K562 (cell line): ENCODE measurements at regions not wholly inside any gene's neighbourhood (a gene's known extent, or its start where the extent isn't known, plus 50 kb on each side); places are given as distances from the start of the nearest gene placed in this dataset.

Experiments used
- ATAC-seq: fragments of 200-7000 bp; cut with Tn5 transposase; 3 replicates; pipeline ENCODE4 v1.9.1; 2020; ENCODE audit warnings: moderate library complexity
- BruUV-seq: library from RNA; stranded (reverse); fragments of 400-500 nt; replicated peaks from 2 replicates; lab custom pipeline; 2021; lab: Mats Ljungman, UMichigan
- CTCF ChIA-PET: fragments of 300-600 bp; formaldehyde crosslinking; extraction: SDS; loops from one replicate; lab custom pipeline; 2021; ENCODE audit warnings: low intra/inter-chr PET ratio; lab: Yijun Ruan, JAX
- POLR2A ChIA-PET: fragments of 300-600, 350-650 bp; sonication (Branson Sonifier 250); formaldehyde crosslinking; extraction: SDS; loops from one replicate; lab custom pipeline; 2021; ENCODE audit warnings: antibody characterized with exemption, inconsistent platforms; lab: Yijun Ruan, JAX
- DNase-seq, 4 experiments: peaks; one replicate each; pipeline versions ENCODE4 v3.0.0 to v3.0.0-alpha.2; 2011 to 2018; ENCODE audit warnings: low spot score in 3 of 4, mixed read lengths in 3 of 4; ENCODE audit errors: extremely low read depth in 1 of 4
- FAIRE-seq: peaks from 2 replicates; lab custom pipeline; 2011; peaks lifted over from hg19 to GRCh38; lab: Jason Lieb, UNC
- H2AFZ ChIP-seq: 2 replicates; pipeline ENCODE4 v1.6.0; 2011; ENCODE audit warnings: low read depth, low read length, control low read depth, inconsistent platforms
- H3K27ac ChIP-seq: fragments of 200-600 bp; 3 replicates; pipeline ENCODE4 v1.8.0; 2011; ENCODE audit warnings: low read depth, mild to moderate bottlenecking, control low read depth, inconsistent platforms, low read length, moderate library complexity, mixed read lengths; ENCODE audit errors: extremely low read depth
- H3K27me3 ChIP-seq, 2 experiments: fragments of 300-600 bp in 1 of 2; 2 replicates in 1 of 2; 3 replicates in 1 of 2; pipeline versions ENCODE4 v1.6.0 to v1.8.0; 2011; ENCODE audit warnings: inconsistent platforms in 2 of 2, low read length in 2 of 2, mild to moderate bottlenecking in 1 of 2, mixed read lengths in 1 of 2, moderate library complexity in 1 of 2; ENCODE audit not compliant: control insufficient read depth in 2 of 2, insufficient read depth in 2 of 2
- H3K36me3 ChIP-seq: fragments of 300-600 bp; 3 replicates; pipeline ENCODE4 v1.8.0; 2011; ENCODE audit warnings: mild to moderate bottlenecking, low read length, inconsistent platforms; ENCODE audit not compliant: control insufficient read depth, insufficient read depth
- H3K4me1 ChIP-seq, 2 experiments: fragments of 200-600 bp in 1 of 2; replicated peaks in 1 of 2; 2 replicates in 1 of 2; 3 replicates in 1 of 2; pipeline versions ENCODE4 v1.5.1 to v1.8.0; 2011; ENCODE audit warnings: inconsistent platforms in 2 of 2, low read length in 2 of 2, mild to moderate bottlenecking in 1 of 2, mixed read lengths in 1 of 2, moderate library complexity in 1 of 2; ENCODE audit not compliant: control insufficient read depth in 2 of 2, insufficient read depth in 2 of 2
- H3K4me2 ChIP-seq: 2 replicates; pipeline ENCODE4 v1.6.1; 2011; ENCODE audit warnings: low read length, control low read depth, inconsistent platforms, mixed read lengths; ENCODE audit not compliant: insufficient read depth
- H3K4me3 ChIP-seq: fragments of 200-600 bp; sonication (generic), shearing (Covaris generic); 2 replicates; pipeline ENCODE4 v1.5.1; 2016; ENCODE audit warnings: control low read depth, inconsistent platforms
- H3K79me2 ChIP-seq: fragments of 200-600 bp; 3 replicates; pipeline ENCODE4 v1.8.0; 2011; ENCODE audit warnings: low read length, inconsistent platforms; ENCODE audit not compliant: control insufficient read depth, insufficient read depth
- H3K9ac ChIP-seq, 2 experiments: 2 replicates each; pipeline versions ENCODE4 v1.6.0 to v1.6.1; 2011; ENCODE audit warnings: low read depth in 2 of 2, low read length in 2 of 2, control low read depth in 1 of 2, inconsistent platforms in 1 of 2, mild to moderate bottlenecking in 1 of 2, mixed read lengths in 1 of 2; ENCODE audit not compliant: insufficient read depth in 1 of 2
- H3K9me1 ChIP-seq: one replicate; pipeline ENCODE4 v1.6.0; 2011; ENCODE audit warnings: inconsistent platforms, mild to moderate bottlenecking, low read length, moderate library complexity; ENCODE audit not compliant: control insufficient read depth, insufficient read depth
- H3K9me3 ChIP-seq: replicated peaks from 2 replicates; pipeline ENCODE4 v1.5.1; 2011; ENCODE audit warnings: low read depth, low read length, inconsistent platforms; ENCODE audit not compliant: control insufficient read depth, insufficient read depth
- H4K20me1 ChIP-seq: replicated peaks from 2 replicates; pipeline ENCODE4 v1.6.1; 2011; ENCODE audit warnings: low read length, inconsistent platforms, mixed read lengths; ENCODE audit not compliant: control insufficient read depth, insufficient read depth
- ARID3B ChIP-seq: fragments of 250-450 bp; sonication (Bioruptor Pico); IDR thresholded peaks from 2 replicates; pipeline ENCODE4 v1.4.0; 2020; ENCODE audit warnings: borderline replicate concordance
- CREB1 ChIP-seq, 2 experiments: sonication (generic) in 1 of 2; formaldehyde crosslinking in 1 of 2; IDR thresholded peaks; 2 replicates each; pipeline versions ENCODE4 v1.6.1 to v1.8.0; 2012 to 2022; ENCODE audit warnings: inconsistent platforms in 1 of 2, mild to moderate bottlenecking in 1 of 2, missing genetic modification reagents in 1 of 2, moderate library complexity in 1 of 2
- CREB5 ChIP-seq: fragments of 250-450 bp; sonication (Bioruptor Pico); IDR thresholded peaks from 2 replicates; pipeline ENCODE4 v1.5.0; 2020; ENCODE audit warnings: mild to moderate bottlenecking
- ETV5 ChIP-seq: sonication (generic); formaldehyde crosslinking; IDR thresholded peaks from 2 replicates; pipeline ENCODE4 v1.4.0; 2020; ENCODE audit warnings: low read depth, mild to moderate bottlenecking, missing genetic modification reagents
- HES1 ChIP-seq: fragments of 450-650 bp; IDR thresholded peaks from 2 replicates; pipeline ENCODE4 v1.6.1; 2016; ENCODE audit warnings: low read depth, mild to moderate bottlenecking, moderate library complexity
- MIER1 ChIP-seq: fragments of 450-650 bp; IDR thresholded peaks from 2 replicates; pipeline ENCODE4 v1.6.1; 2016; ENCODE audit warnings: antibody characterized with exemption, mild to moderate bottlenecking, low read depth
- MYNN ChIP-seq, 2 experiments: sonication (generic); formaldehyde crosslinking in 1 of 2; IDR thresholded peaks; 2 replicates each; pipeline versions ENCODE4 v1.5.0 to v1.6.1; 2016 to 2020; ENCODE audit warnings: antibody characterized with exemption in 1 of 2, missing genetic modification reagents in 1 of 2
- TBL1XR1 ChIP-seq, 2 experiments: IDR thresholded peaks; 2 replicates each; pipeline ENCODE4 v1.6.1; 2012; ENCODE audit warnings: improper control_type of control experiment in 2 of 2, low read length in 2 of 2, mild to moderate bottlenecking in 1 of 2
- TCF7 ChIP-seq: sonication (generic); IDR thresholded peaks from 2 replicates; pipeline ENCODE4 v1.6.1; 2016; ENCODE audit warnings: antibody characterized with exemption, borderline replicate concordance
- ZHX1 ChIP-seq: fragments of 150-350 bp; conservative IDR thresholded peaks from 2 replicates; pipeline ENCODE4 v1.6.1; 2014; ENCODE audit warnings: low read length
- ZNF583 ChIP-seq: fragments of 250-450 bp; sonication (Bioruptor Pico); IDR thresholded peaks from 2 replicates; pipeline ENCODE4 v1.4.0; 2020
- ZNF586 ChIP-seq: fragments of 450-650 bp; formaldehyde crosslinking; conservative IDR thresholded peaks from 2 replicates; pipeline ENCODE4 v1.4.0; 2020; ENCODE audit warnings: mild to moderate bottlenecking, moderate library complexity
- ZNF778 ChIP-seq: fragments of 450-650 bp; formaldehyde crosslinking; IDR thresholded peaks from 2 replicates; pipeline ENCODE4 v1.4.0; 2020; ENCODE audit warnings: mild to moderate bottlenecking, moderate library complexity
- WGBS: fragments of 100-300 bp; shearing (Covaris generic); methylation state at CpG from one replicate; pipeline ENCODE4 v1.1.6; 2016; ENCODE audit warnings: low coverage, mixed read lengths; ENCODE audit not compliant: insufficient coverage; ENCODE audit errors: missing lambda C conversion rate; 5-methylcytosine and 5-hydroxymethylcytosine counted together
- in situ Hi-C: fragments of 300-500 bp; cut with MboI; formaldehyde crosslinking; loops from 4 replicates; pipeline ENCODE4 v1.15.0; 2018; ENCODE audit warnings: inconsistent platforms, mixed read lengths
- intact Hi-C: fragments of 100-400 bp; cut with micrococcal nuclease; formaldehyde crosslinking; loops from 2 replicates; pipeline ENCODE4 v1.14.2; 2022

- no peak for TF ChIP-seq CREB1 (IDR thresholded peaks at IDR 0.05)
- TF ChIP-seq CREB1 (CRISPR knock-in tag; IDR thresholded peaks at IDR 0.05), result no peak
- TF ChIP-seq HES1, result no peak
- TF ChIP-seq, all 486 proteins: peak for 0
Measured at GRCh38 chr7:52695973-52696595, 339.3 kb upstream of the POM121L12 start (continued).

- no peak for DNase-seq
- no peak overlapping the region for H3K4me3 ChIP-seq
- H3K4me1 ChIP-seq, result no peaks in the 10 kb centered on the region
- 0% methylated on average over 1 of the region's 1 CpG for WGBS
- CTCF ChIA-PET, result no interaction called here
- H3K79me2 ChIP-seq, result no peaks in the 10 kb centered on the region
- H3K27ac ChIP-seq, result no peak overlapping the region
- intact Hi-C loops (no loop called here), in situ Hi-C loops (no loop called here)
- no peaks in the 10 kb centered on the region for H3K36me3 ChIP-seq
- no peaks in the 10 kb centered on the region for H3K9me1 ChIP-seq
- H3K4me2 ChIP-seq, result no peak overlapping the region
- no peaks in the 10 kb centered on the region for H3K27me3 ChIP-seq
- no peaks in the 10 kb centered on the region for H3K9me3 ChIP-seq
- H2AFZ ChIP-seq, result no peak overlapping the region
- no TSS peak for BruUV-seq
- TF ChIP-seq ZNF583 (CRISPR knock-in tag), result no peak
- TF ChIP-seq ETV5 (CRISPR knock-in tag), result no peak
- TF ChIP-seq MIER1, result no peak
- no peak for TF ChIP-seq ZHX1
- no peak for TF ChIP-seq MYNN (IDR thresholded peaks at IDR 0.05)
- no peak for TF ChIP-seq MYNN (CRISPR knock-in tag; IDR thresholded peaks at IDR 0.05)
- TF ChIP-seq ARID3B (CRISPR knock-in tag), result no peak
- TF ChIP-seq TBL1XR1 (IDR thresholded peaks at IDR 0.05; ENCODE audit: low read length in 2 of 2), result no peak
- no peak for TF ChIP-seq ZNF586 (CRISPR knock-in tag)
- no peak for TF ChIP-seq CREB5 (CRISPR knock-in tag)
- TF ChIP-seq ZNF778 (CRISPR knock-in tag), result no peak
- no peak for TF ChIP-seq TCF7
- H3K9ac ChIP-seq, result no peak overlapping the region
- POLR2A ChIA-PET, result no interaction called here
- no peak for FAIRE-seq
- no peak for ATAC-seq
- no peaks in the 10 kb centered on the region for H4K20me1 ChIP-seq
Measured at GRCh38 chr7:52691257-52691656, 344.2 kb upstream of the POM121L12 start.
